Dendritic cell treated with granulocyte-macrophage colony-stimulating factor and Interleukin-4, amounts not matched to agents 40 ng/mL and 50 ng/mL, for 4 days (primary cell): ENCODE measurements at regions not wholly inside any gene's neighbourhood (a gene's known extent, or its start where the extent isn't known, plus 50 kb on each side); places are given as distances from the start of the nearest gene placed in this dataset.

Source experiments
- H3K27ac Mint-ChIP-seq: one replicate; pipeline ENCODE4 v1.8.0; 2022; ENCODE audit warnings: mild to moderate bottlenecking, mixed read lengths
- H3K27me3 Mint-ChIP-seq: one replicate; pipeline ENCODE4 v1.8.0; 2022; ENCODE audit warnings: mild to moderate bottlenecking, mixed read lengths
- H3K36me3 Mint-ChIP-seq: one replicate; pipeline ENCODE4 v1.8.0; 2022; ENCODE audit warnings: low read depth, mixed read lengths
- H3K4me1 Mint-ChIP-seq: one replicate; pipeline ENCODE4 v1.8.0; 2022; ENCODE audit warnings: low read depth, mixed read lengths
- H3K4me3 Mint-ChIP-seq: one replicate; pipeline ENCODE4 v1.8.0; 2022; ENCODE audit warnings: mild to moderate bottlenecking, moderate library complexity, mixed read lengths
- H3K9me3 Mint-ChIP-seq: one replicate; pipeline ENCODE4 v1.8.0; 2022; ENCODE audit warnings: mixed read lengths
- intact Hi-C: fragments of 100-400 bp; cut with micrococcal nuclease; formaldehyde crosslinking; loops from one replicate; pipeline ENCODE4 v1.15.0; 2022

GRCh38 chr1:82710091-82710490 lies 909.4 kb downstream of the ADGRL2 start:
- H3K36me3 Mint-ChIP-seq = no peaks in the 10 kb centered on the region
- intact Hi-C loops = no loop called here
- peaks cover 7% of the 10 kb centered on the region for H3K9me3 Mint-ChIP-seq
- no peak overlapping the region for H3K4me3 Mint-ChIP-seq
- H3K27ac Mint-ChIP-seq = no peak overlapping the region
- peaks cover 8% of the 10 kb centered on the region for H3K4me1 Mint-ChIP-seq
- no peaks in the 10 kb centered on the region for H3K27me3 Mint-ChIP-seq

GRCh38 chr1:82707681-82708080 lies 906.9 kb downstream of the ADGRL2 start:
- no peak overlapping the region for H3K4me3 Mint-ChIP-seq
- intact Hi-C loops = no loop called here
- H3K4me1 Mint-ChIP-seq = peaks cover 8% of the 10 kb centered on the region
- H3K36me3 Mint-ChIP-seq = no peaks in the 10 kb centered on the region
- H3K27ac Mint-ChIP-seq = no peak overlapping the region
- no peaks in the 10 kb centered on the region for H3K27me3 Mint-ChIP-seq
- no peaks in the 10 kb centered on the region for H3K9me3 Mint-ChIP-seq

GRCh38 chr1:82706741-82707140 lies 906.0 kb downstream of the ADGRL2 start:
- Mint-ChIP-seq H3K27ac (no peak overlapping the region), H3K4me3 (no peak overlapping the region), H3K4me1 (peaks cover 8% of the 10 kb centered on the region), H3K36me3 (no peaks in the 10 kb centered on the region), H3K9me3 (no peaks in the 10 kb centered on the region), H3K27me3 (no peaks in the 10 kb centered on the region)
- intact Hi-C loops = no loop called here

GRCh38 chr1:82704966-82705365 lies 904.2 kb downstream of the ADGRL2 start:
- no peaks in the 10 kb centered on the region for H3K9me3 Mint-ChIP-seq
- no peaks in the 10 kb centered on the region for H3K36me3 Mint-ChIP-seq
- no peak overlapping the region for H3K4me3 Mint-ChIP-seq
- H3K27me3 Mint-ChIP-seq = no peaks in the 10 kb centered on the region
- intact Hi-C loops = no loop called here
- H3K4me1 Mint-ChIP-seq = peaks cover 3% of the 10 kb centered on the region
- H3K27ac Mint-ChIP-seq = no peak overlapping the region

- no peaks in the 10 kb centered on the region for H3K27me3 Mint-ChIP-seq
- no peak overlapping the region for H3K4me3 Mint-ChIP-seq
- no peaks in the 10 kb centered on the region for H3K36me3 Mint-ChIP-seq
- no peak overlapping the region for H3K27ac Mint-ChIP-seq
- H3K9me3 Mint-ChIP-seq = no peaks in the 10 kb centered on the region
- intact Hi-C loops = no loop called here
- H3K4me1 Mint-ChIP-seq = no peaks in the 10 kb centered on the region
Measured at GRCh38 chr1:82704393-82704792, 903.7 kb downstream of the ADGRL2 start.

GRCh38 chr1:82703951-82704350 lies 903.2 kb downstream of the ADGRL2 start:
- intact Hi-C loops = no loop called here
- Mint-ChIP-seq H3K9me3 (no peaks in the 10 kb centered on the region), H3K27me3 (no peaks in the 10 kb centered on the region), H3K4me1 (no peaks in the 10 kb centered on the region), H3K36me3 (no peaks in the 10 kb centered on the region), H3K27ac (no peak overlapping the region), H3K4me3 (no peak overlapping the region)

GRCh38 chr1:82700476-82700875 lies 899.7 kb downstream of the ADGRL2 start:
- H3K4me3 Mint-ChIP-seq = no peak overlapping the region
- H3K27ac Mint-ChIP-seq = no peak overlapping the region
- intact Hi-C loops = no loop called here
- H3K27me3 Mint-ChIP-seq = no peaks in the 10 kb centered on the region
- no peaks in the 10 kb centered on the region for H3K9me3 Mint-ChIP-seq
- H3K4me1 Mint-ChIP-seq = no peaks in the 10 kb centered on the region
- no peaks in the 10 kb centered on the region for H3K36me3 Mint-ChIP-seq

GRCh38 chr1:82697965-82698364 lies 897.2 kb downstream of the ADGRL2 start:
- H3K4me3 Mint-ChIP-seq = no peak overlapping the region
- H3K36me3 Mint-ChIP-seq = no peaks in the 10 kb centered on the region
- H3K9me3 Mint-ChIP-seq = no peaks in the 10 kb centered on the region
- intact Hi-C loops = no loop called here
- no peak overlapping the region for H3K27ac Mint-ChIP-seq
- H3K27me3 Mint-ChIP-seq = no peaks in the 10 kb centered on the region
- H3K4me1 Mint-ChIP-seq = no peaks in the 10 kb centered on the region

- intact Hi-C loops = no loop called here
- Mint-ChIP-seq H3K4me3 (no peak overlapping the region), H3K9me3 (peaks cover 7% of the 10 kb centered on the region), H3K4me1 (no peaks in the 10 kb centered on the region), H3K27me3 (no peaks in the 10 kb centered on the region), H3K27ac (no peak overlapping the region), H3K36me3 (no peaks in the 10 kb centered on the region)
Measured at GRCh38 chr1:82695443-82695842, 894.7 kb downstream of the ADGRL2 start.

GRCh38 chr1:82690411-82690810 lies 889.7 kb downstream of the ADGRL2 start:
- H3K27ac Mint-ChIP-seq = no peak overlapping the region
- H3K27me3 Mint-ChIP-seq = no peaks in the 10 kb centered on the region
- H3K9me3 Mint-ChIP-seq = peaks cover 48% of the 10 kb centered on the region
- no peaks in the 10 kb centered on the region for H3K4me1 Mint-ChIP-seq
- H3K4me3 Mint-ChIP-seq = no peak overlapping the region
- intact Hi-C loops = no loop called here
- H3K36me3 Mint-ChIP-seq = no peaks in the 10 kb centered on the region

GRCh38 chr1:82689217-82689616 lies 888.5 kb downstream of the ADGRL2 start:
- no peak overlapping the region for H3K27ac Mint-ChIP-seq
- H3K27me3 Mint-ChIP-seq = no peaks in the 10 kb centered on the region
- no peaks in the 10 kb centered on the region for H3K36me3 Mint-ChIP-seq
- H3K4me1 Mint-ChIP-seq = no peaks in the 10 kb centered on the region
- peaks cover 48% of the 10 kb centered on the region for H3K9me3 Mint-ChIP-seq
- intact Hi-C loops = no loop called here
- no peak overlapping the region for H3K4me3 Mint-ChIP-seq

- Mint-ChIP-seq H3K9me3 (peaks cover 56% of the 10 kb centered on the region), H3K4me1 (no peaks in the 10 kb centered on the region), H3K27me3 (no peaks in the 10 kb centered on the region), H3K36me3 (no peaks in the 10 kb centered on the region), H3K27ac (no peak overlapping the region), H3K4me3 (no peak overlapping the region)
- intact Hi-C loops = no loop called here
Measured at GRCh38 chr1:82686774-82687173, 886.0 kb downstream of the ADGRL2 start.

GRCh38 chr1:82646888-82647287 lies 846.2 kb downstream of the ADGRL2 start:
- no peaks in the 10 kb centered on the region for H3K27me3 Mint-ChIP-seq
- no peaks in the 10 kb centered on the region for H3K4me1 Mint-ChIP-seq
- intact Hi-C loops = no loop called here
- H3K36me3 Mint-ChIP-seq = no peaks in the 10 kb centered on the region
- no peak overlapping the region for H3K27ac Mint-ChIP-seq
- H3K4me3 Mint-ChIP-seq = no peak overlapping the region
- no peaks in the 10 kb centered on the region for H3K9me3 Mint-ChIP-seq

GRCh38 chr1:82646336-82646735 lies 845.6 kb downstream of the ADGRL2 start:
- no peaks in the 10 kb centered on the region for H3K4me1 Mint-ChIP-seq
- H3K27ac Mint-ChIP-seq = no peak overlapping the region
- intact Hi-C loops = no loop called here
- no peaks in the 10 kb centered on the region for H3K36me3 Mint-ChIP-seq
- H3K4me3 Mint-ChIP-seq = no peak overlapping the region
- H3K9me3 Mint-ChIP-seq = no peaks in the 10 kb centered on the region
- H3K27me3 Mint-ChIP-seq = no peaks in the 10 kb centered on the region

- Mint-ChIP-seq H3K27ac (no peak overlapping the region), H3K36me3 (no peaks in the 10 kb centered on the region), H3K4me1 (no peaks in the 10 kb centered on the region), H3K4me3 (no peak overlapping the region), H3K27me3 (no peaks in the 10 kb centered on the region), H3K9me3 (no peaks in the 10 kb centered on the region)
- intact Hi-C loops = no loop called here
Measured at GRCh38 chr1:82644186-82644915, 843.6 kb downstream of the ADGRL2 start.
